Loucy (cell line): ENCODE measurements at regions not wholly inside any gene's neighbourhood (a gene's known extent, or its start where the extent isn't known, plus 50 kb on each side); places are given as distances from the start of the nearest gene placed in this dataset.
"Not testable (repeated sequence)": the region's sequence is repeated elsewhere in the genome, so short reads cannot be mapped to it uniquely, and the experiment has no call there.

Source experiments
- CTCF ChIP-seq: fragments of 200-600 bp; sonication (generic); conservative IDR thresholded peaks from 2 replicates; pipeline ENCODE4 v1.5.1; 2014; ENCODE audit warnings: mild to moderate bottlenecking, antibody characterized with exemption, low read length
- EZH2phosphoT487 ChIP-seq: fragments of 200-600 bp; IDR thresholded peaks from 2 replicates; pipeline ENCODE4 v1.6.1; 2018; ENCODE audit warnings: antibody characterized with exemption, mild to moderate bottlenecking, moderate library complexity, borderline replicate concordance

GRCh38 chr4:45248106-45248505, 521.8 kb upstream of the GNPDA2 start:
- TF ChIP-seq CTCF, EZH2phosphoT487: not testable (repeated sequence)
